ENCODE measurements at regions not wholly inside any gene's neighbourhood (a gene's known extent, or its start where the extent isn't known, plus 50 kb on each side); places are given as distances from the start of the nearest gene placed in this dataset.

DNA sequence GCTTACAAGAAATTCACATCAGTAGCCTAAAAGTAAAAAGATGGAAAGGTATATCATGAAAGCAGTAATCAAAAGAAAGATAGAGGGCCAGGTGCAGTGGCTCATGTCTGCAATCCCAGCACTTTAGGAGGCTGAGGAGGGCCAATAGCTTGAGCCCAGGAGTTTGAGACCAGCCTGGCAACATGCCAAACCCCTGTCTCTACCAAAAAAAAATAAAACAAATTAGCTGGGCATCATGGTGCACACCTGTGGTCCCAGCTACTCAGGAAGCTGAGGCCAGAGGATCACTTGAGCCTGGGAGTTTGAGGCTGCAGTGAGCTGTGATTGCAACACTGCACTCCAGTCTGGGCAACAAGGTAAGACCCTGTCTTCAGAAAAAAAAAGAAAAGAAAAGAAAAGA, 55.5 kb downstream of the GSPT2 start:
- DNase-seq, result no peak

DNA sequence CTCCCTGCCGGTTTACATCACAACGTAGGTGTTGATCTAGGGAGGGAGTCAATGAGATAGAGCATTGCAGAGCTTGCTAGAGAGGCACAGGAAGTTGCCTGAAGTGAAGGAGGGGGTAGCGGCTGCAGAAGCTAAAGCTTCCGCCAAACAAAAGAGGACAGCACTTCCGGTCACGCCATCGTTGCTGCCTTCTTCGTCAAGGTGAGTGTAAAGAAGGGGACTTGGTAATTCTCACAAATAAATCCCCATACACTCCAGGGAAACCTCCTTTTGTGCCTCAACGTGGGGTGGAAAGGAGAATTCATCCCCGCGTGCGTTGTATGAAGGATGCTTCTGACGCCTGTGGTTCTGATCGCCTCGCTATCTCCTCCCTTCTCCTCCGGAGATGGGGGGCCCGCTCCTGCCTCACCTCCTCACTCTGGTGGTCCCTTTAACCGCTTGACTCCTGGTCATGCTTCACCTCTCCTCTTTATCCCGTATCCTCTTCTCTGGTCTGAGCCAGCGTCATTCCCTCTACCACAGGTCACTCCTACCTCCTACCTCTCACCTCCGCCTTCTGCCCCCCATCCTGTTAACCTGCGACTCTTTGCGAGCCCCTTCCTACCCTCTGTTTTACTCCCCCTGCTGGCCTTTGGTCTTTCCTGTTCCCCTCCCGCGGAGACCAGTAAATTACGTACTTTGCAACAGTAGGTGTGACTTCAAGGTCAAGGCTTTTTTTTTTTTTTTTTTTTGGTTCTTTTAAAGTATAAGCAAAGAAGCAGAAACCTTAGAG, 59.9 kb downstream of the GSPT2 start:
- DNase-seq, result peak; percentile 63

DNA sequence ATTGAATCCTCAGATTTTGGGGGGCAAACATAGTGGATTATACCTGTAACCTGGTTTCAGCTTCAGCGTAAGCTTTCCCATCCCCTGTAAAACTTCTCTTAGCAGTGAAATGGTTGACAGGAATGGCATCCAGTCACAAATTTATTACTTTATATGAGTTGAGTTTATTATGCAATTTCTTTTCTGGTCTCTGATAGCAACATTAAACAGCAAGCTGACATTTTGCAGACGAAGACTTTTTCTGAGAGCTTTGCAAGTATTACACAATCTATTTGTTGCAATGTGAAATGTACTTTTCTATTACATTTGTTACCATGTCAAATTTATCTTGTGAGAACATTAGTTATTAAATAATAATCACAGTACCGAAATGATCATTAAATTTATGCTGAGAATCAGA, 60.6 kb downstream of the GSPT2 start:
- no peak for DNase-seq

DNA sequence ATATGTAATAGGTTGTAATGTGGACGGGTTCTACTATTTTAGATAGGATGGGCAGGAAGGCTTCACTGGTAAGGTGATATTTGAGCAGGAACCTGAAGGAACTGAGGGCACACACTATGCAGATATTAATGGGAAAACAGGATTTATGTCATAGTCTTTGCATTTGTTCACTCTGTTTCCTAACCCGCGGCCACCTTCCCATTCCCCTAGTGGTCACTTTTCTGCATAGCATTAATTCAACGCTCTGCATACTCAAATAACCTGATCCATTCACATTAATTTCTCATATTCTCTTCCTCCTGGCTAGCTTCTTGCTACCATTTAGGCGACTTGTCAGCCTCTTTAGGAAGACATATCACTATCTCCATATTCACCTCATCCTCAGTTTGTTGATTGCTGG, 61.5 kb downstream of the GSPT2 start:
- DNase-seq, result no peak

DNA sequence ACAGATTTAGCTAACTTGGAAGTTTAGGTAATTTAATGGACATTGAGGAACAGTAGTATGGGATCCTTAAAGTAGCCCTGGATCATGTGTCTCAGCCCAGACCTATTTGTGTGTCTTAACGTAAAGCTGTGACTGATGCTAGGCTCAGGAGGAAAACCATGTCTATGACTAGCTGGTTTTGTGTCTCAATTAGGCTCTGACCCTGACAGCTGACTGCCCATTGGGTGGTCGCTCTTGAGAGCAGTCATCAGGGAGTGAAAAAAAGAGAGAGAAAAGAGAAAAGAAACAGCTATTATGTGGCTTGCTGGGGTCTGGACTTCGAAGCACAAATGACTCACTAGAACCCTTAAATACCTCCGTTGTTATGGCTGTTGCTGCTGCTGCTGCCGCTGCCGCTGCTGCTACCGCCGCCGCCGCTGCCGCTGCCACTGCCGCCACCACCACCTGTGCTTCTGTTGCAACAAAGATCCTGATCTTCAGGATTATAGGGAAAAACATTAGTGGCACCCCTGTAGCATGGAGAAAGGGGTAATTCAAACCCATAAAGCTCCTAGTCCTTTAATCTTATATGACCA, 70.7 kb downstream of the GSPT2 start:
- no peak for DNase-seq

DNA sequence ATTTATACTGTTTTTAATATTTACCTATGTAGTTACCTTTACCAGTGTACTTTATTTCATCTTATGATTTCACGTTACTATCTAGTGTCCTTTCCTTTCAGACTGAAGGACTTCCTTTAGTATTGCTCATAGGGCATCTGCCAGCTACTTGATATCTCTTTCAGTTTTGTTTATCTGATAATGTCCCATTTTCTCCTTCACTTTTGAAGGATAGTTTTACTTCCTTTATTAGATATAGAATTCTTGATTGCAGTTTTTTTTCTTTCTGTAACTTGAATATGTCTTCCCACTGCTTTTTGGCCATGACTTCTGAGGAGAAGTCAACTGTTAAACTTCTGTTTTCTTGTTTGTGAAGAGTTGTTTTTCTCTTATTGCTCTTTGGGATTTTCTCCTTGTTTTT, 69.4 kb upstream of the MAGED1 start:
- no peak for DNase-seq

DNA sequence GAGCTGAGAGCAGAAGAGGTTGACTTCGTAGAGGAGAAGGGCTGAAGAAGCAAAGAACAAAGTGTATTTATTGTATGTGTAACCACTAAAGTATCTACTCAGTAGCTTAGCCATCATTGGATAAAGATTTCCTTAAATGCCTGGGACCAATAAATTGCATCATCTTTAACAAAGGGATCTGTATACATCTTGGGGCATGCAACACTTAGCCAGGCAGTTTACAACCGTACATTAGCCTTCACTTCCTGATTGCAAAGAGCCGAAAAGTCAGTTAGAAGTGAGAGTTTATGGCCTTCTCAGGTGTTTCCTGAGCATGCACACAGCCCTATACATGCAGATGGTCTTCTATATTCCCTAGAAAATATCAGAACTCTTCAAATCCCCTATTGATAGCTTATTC, 68.0 kb upstream of the MAGED1 start:
- DNase-seq, result no peak

DNA sequence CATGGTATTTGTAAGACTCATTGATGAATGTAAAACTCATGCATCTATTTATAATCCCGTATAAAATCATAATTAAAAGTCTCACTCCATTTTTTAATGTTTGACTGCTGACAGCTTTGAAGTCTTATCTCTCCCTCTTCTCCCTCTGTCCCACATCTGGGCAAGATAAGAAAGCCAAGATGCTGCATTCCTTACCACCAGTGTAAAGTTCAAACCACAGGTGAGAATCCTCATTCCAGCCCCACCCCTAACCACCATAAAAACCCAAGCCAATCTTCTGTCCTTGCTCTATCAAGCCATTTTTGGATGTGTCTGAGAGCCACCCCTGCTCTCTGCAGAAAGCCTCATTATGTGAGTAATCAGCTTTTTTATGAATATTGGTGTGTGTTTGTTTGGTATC, 59.3 kb upstream of the MAGED1 start:
- DNase-seq, result no peak

DNA sequence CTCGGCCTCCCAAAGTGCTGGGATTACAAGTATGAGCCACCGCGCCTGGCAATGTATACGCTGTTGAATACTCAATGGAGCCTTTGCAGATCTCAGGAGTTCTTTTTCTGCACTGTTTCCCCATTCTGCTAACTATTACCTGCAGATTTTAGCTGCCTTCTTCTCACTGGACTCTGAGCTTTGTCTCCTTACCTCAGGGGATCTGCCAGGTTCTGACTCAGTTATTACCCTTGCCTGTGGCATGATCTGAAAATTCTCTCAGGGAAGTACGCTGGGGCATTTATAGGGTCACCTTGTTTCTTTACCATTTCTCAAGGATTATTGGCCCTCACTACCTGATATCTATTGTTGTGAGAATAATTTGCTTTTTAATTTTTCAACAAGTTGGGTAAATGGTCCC, 56.6 kb upstream of the MAGED1 start:
- DNase-seq, result no peak

DNA sequence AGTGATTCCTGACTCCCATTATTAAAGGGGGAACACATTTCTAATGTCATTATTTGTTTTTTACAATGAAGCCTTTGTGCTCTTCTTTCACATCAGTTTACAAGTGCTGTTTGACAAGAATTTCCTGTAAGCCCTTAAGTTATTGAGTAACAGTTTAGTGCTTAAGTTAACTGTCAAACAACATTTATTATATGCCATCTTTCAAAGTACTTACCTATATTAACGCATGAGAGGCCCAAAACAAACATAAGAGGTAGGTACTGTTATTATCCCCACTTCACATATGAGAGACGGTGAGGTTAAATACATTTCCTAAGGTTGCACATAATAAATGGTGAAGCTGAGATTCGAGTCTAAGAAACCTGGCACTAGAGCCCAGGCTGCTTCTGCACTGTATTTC, 56.0 kb upstream of the MAGED1 start:
- DNase-seq, result no peak

DNA sequence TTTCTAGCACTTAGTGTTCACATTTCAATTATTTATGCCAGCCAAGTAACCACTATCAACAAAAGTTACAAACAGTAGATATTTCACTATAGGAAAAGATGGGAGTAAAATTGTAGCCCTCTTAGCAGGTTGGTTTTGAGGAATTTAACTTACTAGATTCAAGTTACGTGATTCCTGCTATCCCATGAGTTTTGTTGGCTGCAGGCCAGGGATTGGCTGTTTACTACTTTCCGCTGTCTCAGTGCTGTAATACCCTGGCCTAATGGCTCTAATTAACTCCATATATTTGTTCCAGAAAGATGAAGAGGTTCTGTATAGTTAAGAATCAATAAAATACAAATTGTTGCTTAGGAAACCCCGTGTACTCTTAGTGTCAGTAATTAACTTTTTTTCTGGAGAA, 55.5 kb upstream of the MAGED1 start:
- DNase-seq, result peak; percentile 13

Data from NCI-H2171 treated with DMSO at 0.1 percent for 48 hours (cell line).